SK-MEL-5 (cell line): ENCODE measurements at regions not wholly inside any gene's neighbourhood (a gene's known extent, or its start where the extent isn't known, plus 50 kb on each side); places are given as distances from the start of the nearest gene placed in this dataset.
"Not testable (repeated sequence)": the region's sequence is repeated elsewhere in the genome, so short reads cannot be mapped to it uniquely, and the experiment has no call there.

ENCODE experiments used
- DNase-seq: peaks from one replicate; pipeline ENCODE4 v3.0.0-alpha.2; 2016; ENCODE audit warnings: low read depth, low spot score
- in situ Hi-C: cut with HindIII; loops from 2 replicates; pipeline ENCODE4 v1.10.0; 2016; ENCODE audit warnings: low sequenced_read_pairs, high pct_unique_total_duplicates, low pct_unique_long_range_greater_than_20kb

DNA sequence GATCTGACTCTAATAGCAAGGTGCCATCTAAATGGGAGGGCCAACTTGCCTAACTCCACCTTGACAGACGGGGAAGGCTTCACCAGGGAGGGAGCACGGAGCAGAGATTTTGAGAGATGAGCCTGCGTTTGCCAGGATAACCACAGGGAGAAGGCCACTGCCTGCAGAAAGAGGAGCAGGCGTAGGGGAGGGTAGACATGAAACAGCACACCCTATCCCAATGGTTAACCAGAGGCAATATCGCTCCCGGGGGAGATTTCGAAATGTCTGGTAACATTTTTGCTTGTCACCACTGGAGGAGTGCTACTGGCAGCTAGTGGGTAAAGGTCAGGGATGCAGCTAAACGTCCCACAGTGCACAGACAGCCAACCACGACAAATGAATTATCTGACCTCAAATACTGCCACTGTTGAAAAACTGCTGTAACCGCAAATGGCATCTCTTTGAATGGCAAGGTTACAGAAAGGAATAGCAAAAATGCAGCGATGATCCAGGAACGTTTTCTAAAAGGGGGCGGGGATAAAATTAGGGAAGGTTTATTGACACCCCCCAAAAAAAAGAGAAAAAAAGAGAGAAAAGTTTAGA lies 126.0 kb upstream of the ATF7IP start:
- in situ Hi-C loops: no loop called here
- DNase-seq: peak; percentile 73

DNA sequence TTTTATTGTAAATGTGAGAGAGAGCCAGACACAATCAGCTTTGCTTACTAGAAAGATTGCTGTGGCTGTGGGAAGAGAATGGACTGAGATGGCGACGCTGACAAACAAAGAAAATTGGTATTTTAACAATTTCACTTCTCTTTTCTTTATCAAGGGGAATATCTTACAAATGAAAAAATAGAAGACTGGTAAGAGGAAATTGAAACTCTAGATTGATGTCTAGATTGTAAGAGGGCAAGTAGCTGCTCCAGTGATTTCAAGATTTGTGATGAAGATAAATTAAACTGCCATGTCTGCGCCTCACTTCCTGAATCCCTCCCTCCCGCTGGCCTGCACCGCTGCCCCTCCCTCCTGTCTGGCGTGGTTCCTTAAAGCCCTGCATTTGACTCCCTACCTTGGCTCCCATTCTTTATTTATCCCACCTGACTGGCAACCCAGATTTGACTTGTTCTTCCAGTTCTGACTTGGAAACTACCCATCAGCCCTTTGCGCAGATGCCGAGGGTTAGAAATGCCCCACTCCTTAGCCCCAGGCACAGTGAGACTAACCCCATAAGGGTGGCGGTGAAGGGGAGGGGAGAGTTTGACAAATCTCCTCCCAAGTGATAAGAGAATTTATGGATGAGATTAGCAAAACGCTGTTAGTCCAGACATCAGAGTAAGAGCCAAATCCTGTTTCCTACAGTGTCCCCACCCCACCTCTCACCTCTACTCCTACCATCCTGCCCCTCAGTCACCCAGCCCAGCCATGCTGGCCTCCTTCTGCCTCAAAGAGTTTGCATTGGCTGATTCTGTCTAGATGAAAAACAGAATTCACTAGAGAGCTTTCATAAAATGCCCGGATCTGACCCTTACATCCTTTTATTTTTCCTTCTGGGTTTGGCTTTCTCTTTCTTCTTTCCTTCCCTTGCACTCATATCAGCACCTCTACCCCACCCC lies 125.3 kb upstream of the ATF7IP start:
- in situ Hi-C loops: no loop called here
- no peak for DNase-seq

DNA sequence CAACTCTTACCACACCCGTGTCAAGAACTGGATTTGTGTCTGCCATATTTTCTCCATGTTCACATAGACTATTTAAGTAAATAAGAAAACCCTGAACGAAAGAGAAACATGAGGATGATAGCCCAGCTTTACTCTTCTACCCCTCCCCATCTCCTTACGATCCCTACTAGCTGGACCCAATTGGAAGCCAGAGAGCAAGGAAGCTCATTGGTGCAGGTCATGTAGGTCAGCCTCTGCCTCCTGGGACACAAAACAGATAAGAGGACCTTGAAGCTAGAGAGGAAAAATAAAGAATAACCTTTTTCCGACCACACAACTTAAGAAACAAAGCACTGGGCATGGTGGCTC lies 124.6 kb upstream of the ATF7IP start:
- no peak for DNase-seq
- in situ Hi-C loops: no loop called here

DNA sequence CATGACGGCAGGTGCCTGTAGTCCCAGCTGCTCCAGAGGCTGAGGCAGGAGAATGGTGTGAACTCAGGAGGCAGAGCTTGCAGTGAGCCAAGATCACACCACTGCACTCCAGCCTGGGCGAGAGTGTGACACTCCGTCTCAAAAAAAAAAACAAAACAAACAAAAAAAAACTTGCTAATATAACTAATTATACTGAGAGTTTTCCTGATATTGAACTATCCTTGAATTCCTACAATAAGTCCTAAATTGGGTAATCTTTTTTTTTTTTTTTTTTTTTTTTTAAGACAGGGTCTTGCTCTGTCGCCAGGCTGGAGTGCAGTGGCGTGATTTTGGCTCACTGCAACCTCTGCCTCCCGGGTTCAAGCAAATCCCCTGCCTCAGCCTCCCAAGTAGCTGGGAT lies 122.7 kb upstream of the ATF7IP start:
- in situ Hi-C loops, DNase-seq: not testable (repeated sequence)

DNA sequence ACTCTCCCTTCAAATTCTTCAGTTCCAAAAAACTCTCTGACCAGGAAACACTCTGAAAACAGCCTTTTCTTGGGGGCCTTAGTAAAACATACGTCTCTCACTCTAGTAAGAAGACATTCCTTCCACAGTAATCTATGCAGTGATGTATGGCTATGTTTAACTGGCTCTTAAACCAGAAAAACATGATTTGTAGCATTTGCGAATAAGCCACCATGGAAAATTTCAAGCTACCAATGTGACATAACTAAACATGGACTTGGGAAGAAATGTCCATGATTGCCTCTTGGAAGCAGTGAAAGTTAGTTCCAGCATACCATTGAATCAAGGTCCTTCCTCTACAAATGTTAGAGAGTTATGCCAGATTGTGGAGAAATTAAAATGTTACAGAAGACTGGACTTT lies 121.5 kb upstream of the ATF7IP start:
- in situ Hi-C loops: no loop called here
- DNase-seq: no peak

DNA sequence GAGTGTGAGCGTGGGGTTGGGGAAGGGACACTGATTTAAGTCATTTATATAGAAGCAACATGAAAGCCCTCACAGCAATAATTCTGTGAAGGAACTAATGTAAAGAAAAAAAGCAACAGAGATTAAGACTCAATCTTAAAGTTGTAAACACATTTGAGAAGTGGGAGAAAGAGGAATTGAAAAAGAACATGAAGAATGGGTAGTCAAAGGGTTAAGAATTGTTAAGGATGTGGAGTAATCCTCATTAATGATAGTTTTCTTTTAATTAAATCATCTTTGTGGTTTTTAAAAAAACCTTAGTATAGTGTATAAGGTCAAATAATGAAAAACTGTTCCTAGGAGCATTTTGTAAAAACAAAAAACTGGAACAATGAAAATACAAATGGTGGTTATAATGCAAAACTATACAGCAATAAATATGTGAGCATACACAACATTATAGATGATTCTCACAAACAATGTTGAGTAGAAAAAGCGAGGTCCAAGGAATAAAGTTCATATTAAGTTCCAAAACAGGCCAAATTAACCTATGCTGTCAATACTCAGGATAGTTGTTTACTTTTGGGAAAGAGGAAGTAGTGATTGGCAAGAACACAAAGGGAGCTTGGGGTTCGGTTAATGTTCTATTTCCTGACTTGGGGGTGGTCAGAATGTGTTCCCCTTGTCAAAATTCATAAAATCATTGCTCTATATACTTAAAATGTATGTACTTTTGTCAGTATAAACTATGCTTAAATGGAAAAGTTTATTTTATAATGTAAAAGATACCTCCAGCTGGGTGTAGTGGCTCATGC lies 120.4 kb upstream of the ATF7IP start:
- no peak for DNase-seq
- in situ Hi-C loops: no loop called here

DNA sequence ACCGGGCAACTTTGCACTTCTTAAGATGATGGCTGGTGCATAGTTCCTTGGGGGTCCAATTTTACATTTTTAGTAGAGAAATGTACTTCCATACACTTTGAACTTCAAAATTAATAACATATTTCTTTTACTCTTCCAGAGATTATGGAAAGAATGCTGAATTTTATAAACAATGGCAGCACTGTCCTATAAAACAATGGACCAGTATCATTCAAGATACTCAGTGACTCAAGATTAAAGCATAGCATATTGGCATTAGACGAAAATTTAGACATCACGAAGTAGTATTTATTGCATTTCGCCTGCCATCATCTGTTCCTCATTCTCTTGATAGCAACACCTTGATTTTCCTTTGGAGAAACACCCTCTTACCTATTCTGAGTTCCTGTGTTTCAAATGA lies 118.3 kb upstream of the ATF7IP start:
- in situ Hi-C loops: no loop called here
- DNase-seq: peak; percentile 41

DNA sequence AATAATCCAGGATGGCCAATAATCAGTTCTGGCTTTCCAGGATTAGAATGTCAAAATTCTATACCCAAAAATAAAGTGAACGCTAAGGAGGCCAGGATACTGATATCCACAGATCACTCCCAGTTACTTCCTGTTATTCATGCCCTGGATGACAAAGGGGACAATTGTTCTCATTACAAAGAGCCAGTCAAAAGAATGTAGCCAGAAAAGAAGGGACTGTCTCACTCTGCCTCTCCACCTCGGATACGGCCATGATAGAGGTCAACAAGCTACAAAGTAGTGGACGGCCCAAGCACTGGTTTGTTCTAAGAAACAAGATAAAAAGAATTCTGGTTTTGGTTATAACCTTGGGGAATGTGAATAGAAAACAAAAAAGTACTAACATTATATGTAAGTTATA lies 116.1 kb upstream of the ATF7IP start:
- DNase-seq: peak; percentile 97
- in situ Hi-C loops: no loop called here

DNA sequence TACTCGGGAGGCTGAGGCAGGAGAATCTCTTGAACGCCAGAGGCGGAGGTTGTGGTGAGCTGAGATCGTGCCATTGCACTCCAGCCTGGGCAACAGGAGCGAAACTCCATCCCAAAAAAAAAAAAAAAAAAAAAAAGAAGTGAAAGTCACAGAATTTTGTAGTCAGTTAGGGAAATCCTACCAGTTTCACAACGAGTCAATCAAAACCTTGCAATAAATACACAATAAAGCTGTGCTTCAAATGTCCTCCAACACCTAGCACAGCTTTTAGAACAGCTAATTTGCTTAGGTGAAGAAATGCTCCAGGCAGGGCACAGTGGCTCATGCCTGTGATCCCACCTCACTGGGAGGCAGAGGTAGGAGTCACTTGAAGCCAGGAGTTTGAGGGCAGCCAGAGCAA lies 112.8 kb upstream of the ATF7IP start:
- DNase-seq: no peak
- in situ Hi-C loops: no loop called here

DNA sequence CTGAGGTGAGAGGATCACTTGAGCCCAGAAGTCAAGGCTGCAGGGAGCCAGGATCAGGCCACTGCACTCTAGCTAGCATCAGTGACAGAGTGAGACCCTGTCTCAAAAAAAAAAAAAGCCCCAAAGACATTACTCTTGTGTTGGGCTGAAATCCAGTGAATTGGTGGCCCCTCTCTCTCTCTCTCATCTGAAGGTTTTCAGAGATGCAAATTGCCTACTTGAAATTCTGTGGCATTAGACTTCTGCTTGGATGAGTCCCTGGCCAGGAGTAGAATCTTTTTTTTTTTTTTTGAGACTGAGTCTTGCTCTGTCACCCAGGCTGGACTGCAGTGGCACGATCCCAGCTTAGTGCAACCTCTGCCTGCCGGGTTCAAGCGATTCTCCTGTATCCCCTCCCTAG lies 112.0 kb upstream of the ATF7IP start:
- no peak for DNase-seq
- in situ Hi-C loops: no loop called here

DNA sequence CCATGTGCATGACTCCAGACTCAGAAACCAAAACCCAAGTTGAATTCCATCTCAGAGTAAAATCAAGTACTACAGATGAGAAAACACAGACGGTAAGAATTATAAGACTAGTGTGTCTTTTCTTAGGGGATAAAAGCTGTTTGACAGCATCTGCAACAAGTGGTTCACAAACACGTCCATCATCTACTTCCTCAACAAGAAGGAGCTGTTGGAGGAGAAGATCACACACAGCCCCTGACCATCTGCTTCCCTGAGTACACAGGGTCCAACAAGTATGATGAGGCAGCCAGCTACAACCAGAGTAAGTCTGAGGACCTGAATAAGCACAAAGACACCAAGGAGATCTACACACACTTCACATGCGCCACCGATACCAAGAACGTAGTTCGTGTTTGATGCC lies 110.7 kb upstream of the ATF7IP start:
- DNase-seq: no peak
- in situ Hi-C loops: no loop called here

DNA sequence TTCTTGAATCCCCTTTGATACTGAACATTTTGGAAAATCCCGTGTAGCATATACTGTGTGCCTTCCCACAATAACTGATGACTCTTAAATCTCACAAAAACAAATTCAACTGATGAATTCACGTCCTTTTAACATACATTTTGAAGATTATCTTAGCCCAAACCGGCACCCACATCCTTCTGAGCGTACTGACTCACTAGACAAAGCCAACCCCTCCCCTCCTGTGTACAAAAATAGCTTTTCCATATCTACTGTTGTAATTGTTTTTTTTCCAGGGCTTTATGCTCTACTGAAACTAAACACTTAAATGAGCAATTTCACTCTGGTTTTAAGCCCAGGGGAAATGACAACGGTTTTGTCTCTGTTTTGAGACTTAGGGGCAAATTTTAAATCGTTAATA lies 109.4 kb upstream of the ATF7IP start:
- no peak for DNase-seq
- in situ Hi-C loops: no loop called here

DNA sequence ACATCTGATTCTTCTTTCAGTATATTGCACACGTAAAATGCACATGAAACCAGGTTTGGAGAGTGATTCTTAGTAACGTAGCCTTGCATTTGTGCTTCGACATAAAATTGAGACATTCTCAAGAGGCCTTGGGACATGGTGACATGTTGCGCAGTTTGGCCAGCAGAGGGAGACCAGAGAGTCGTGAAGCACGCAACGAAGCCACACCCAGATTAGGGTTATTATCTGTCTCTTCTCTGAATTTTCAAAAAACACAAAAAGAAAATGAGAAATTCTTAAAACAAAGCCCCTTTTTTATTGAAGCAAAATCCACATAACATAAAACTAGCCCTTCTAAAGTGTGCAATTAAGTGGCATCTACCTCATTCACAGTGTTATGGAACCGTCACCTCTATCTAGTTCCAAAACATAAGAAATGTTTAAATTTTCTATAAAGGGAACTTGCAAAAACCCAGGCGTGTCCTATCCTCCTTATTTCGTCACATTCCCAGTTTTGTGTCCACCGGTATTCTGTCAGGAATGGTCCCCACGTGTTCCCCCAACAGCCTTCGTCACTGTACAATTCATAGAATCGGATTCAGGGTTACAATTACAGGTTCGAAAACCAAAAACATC lies 108.8 kb upstream of the ATF7IP start:
- DNase-seq: peak; percentile 83

DNA sequence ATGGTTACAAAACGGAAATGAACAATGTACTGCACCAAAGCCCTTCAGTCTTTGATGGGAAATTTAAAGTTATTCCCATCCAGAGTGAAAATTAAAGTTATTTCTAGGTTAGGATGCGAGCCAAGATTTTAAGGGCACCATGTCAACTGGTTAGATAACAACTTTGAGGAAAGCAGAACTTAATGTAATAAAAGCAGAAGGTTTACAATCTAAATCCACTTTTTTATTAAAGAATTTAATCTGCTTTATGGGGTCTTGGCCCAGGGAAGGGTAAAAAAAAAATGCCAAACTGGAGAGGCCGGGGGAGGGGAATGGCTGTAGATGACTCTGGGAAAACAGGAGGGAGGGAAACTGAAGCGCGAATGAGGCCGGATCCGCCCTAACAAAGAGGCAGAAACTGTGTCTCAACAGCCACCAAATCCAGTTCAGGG lies 108.2 kb upstream of the ATF7IP start:
- in situ Hi-C loops: no loop called here
- no peak for DNase-seq

More for the DNA sequence above, 108.8 kb upstream of the ATF7IP start:
- in situ Hi-C loops: no loop called here

DNA sequence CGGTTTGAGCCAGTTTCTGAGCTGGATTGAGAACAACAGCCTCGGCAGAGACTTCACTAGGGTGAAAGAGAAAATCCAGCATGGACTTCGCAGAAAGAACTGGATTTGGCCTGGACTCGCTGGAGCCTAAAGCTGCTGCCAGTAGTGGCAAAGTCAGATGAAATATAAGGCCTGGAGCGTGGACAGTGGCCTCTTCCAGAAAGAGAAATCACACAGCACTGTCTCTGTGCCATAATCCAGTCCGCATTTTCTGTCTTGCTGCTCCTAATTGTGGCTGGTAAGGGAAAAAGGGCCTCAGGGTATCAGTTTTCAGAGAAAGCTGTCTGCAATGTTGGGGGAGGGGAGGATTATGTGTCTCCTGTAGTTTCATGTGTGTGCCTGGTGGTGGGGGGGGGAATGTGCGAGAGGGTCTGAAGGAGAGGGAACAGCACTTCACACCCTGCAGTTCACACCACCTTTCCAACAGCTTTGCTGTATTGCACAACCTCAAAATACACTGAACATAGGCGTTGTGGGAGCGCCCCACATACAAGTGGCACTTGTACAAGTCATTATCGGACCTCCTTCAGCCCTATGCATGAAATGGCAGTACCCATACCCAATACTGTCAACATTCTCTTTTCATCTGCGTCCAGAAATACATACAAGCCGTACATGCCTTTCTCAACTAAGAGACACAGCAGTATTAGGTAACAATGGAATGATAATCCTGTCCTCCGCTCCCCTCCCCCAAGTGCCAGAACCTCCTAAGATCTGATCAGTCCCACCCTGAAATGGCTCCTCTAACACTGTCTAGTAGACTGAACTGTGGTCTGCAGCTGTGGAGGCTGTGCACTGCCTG lies 107.5 kb upstream of the ATF7IP start:
- DNase-seq: peak; percentile 98
- in situ Hi-C loops: no loop called here

DNA sequence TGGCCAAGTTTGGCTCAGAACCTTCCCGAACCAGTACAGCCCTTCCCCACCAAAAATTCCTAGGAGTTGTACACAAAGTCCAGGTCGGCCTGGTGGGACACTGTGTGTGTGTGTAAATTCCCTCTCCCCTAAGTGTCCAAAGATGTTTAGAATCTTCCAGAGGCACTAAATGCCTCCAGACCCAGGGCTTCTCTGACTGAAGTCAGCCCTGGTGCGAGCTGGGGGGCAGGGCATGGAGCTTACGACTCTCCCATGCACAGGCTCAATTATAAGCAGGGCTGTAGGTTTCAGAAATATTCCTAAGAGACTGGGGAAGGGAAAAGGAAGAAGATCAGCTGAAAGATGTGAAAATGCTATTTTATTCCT lies 106.9 kb upstream of the ATF7IP start:
- in situ Hi-C loops: no loop called here
- DNase-seq: no peak

DNA sequence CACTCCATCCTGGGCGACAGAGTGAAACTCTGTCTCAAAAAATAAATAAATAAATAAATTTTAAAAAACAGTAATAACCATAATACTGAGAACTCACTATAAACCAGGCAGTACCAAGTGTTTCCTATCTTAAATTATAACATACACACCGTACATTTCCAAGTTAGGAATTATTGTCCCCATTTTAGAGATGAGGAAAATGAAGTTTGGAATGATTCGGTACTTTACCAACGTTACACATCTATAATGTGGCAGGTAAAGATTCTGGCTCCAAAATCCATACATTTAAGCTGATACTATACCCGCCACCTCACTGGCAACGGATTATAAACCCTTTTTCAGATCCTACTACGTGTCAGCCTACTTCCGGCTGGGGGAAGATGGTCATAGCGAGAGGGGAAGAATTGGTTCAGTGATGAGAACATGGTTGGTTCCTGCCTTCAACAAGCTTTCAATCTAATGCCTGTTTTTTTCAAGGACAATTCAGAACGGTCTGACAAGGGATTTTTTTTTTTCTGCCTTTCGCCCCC lies 105.9 kb upstream of the ATF7IP start:
- in situ Hi-C loops: no loop called here
- no peak for DNase-seq
